Breast epithelium (tissue), 3 donors: ENCODE measurements at regions not wholly inside any gene's neighbourhood (a gene's known extent, or its start where the extent isn't known, plus 50 kb on each side); places are given as distances from the start of the nearest gene placed in this dataset.

Experiments used
- POLR2AphosphoS5 ChIP-seq, 3 donors: sonication (generic); formaldehyde crosslinking; IDR thresholded peaks; one replicate each; pipeline ENCODE4 v1.6.1; 2017; ENCODE audit warnings: antibody characterized with exemption in 3 of 3
- TF ChIP-seq, protein P1 (sequence below), 3 donors: fragments of 450-650 bp; IDR thresholded peaks; one replicate each; pipeline ENCODE4 v1.5.1; 2016 to 2017; ENCODE audit warnings: antibody characterized with exemption in 3 of 3, mild to moderate bottlenecking in 3 of 3, moderate library complexity in 3 of 3

- TF ChIP-seq, protein P1, sequence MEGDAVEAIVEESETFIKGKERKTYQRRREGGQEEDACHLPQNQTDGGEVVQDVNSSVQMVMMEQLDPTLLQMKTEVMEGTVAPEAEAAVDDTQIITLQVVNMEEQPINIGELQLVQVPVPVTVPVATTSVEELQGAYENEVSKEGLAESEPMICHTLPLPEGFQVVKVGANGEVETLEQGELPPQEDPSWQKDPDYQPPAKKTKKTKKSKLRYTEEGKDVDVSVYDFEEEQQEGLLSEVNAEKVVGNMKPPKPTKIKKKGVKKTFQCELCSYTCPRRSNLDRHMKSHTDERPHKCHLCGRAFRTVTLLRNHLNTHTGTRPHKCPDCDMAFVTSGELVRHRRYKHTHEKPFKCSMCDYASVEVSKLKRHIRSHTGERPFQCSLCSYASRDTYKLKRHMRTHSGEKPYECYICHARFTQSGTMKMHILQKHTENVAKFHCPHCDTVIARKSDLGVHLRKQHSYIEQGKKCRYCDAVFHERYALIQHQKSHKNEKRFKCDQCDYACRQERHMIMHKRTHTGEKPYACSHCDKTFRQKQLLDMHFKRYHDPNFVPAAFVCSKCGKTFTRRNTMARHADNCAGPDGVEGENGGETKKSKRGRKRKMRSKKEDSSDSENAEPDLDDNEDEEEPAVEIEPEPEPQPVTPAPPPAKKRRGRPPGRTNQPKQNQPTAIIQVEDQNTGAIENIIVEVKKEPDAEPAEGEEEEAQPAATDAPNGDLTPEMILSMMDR (IDR thresholded peaks at IDR 0.05), result no peak
- no peak for TF ChIP-seq POLR2AphosphoS5 (IDR thresholded peaks at IDR 0.05)
Measured at GRCh38 chr7:131897790-131898165, 341.4 kb upstream of the PODXL start.
